Ecto neural progenitor cell (in vitro differentiated cells): ENCODE measurements at regions not wholly inside any gene's neighbourhood (a gene's known extent, or its start where the extent isn't known, plus 50 kb on each side); places are given as distances from the start of the nearest gene placed in this dataset.

Experiments
- DNase-seq: peaks from one replicate; pipeline ENCODE4 v3.0.0-alpha.2; 2018; ENCODE audit warnings: low spot score

- DNase-seq: no peak
Measured at GRCh38 chr13:44219577-44220548, 153.8 kb upstream of the SERP2 start.

DNA sequence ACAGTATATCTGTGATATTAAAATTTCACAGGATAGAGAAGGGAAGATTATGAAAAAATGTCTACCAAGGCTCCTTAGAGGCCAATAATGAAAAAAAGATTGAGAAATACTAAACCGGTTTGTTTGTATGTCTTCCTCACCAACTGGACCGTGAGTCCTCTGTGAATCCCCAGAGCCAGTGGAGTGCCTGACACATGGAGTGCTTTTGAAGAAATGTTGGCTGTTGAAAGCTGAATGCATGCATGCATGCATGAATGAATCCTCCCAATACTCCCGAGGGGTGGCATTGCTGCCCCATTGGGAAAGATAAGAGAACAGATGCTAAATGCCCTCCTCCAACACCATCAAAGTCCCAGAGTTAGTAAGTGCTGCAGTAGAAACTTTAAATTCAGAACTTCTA is 152.7 kb upstream of the SERP2 start:
- DNase-seq: no peak

DNA sequence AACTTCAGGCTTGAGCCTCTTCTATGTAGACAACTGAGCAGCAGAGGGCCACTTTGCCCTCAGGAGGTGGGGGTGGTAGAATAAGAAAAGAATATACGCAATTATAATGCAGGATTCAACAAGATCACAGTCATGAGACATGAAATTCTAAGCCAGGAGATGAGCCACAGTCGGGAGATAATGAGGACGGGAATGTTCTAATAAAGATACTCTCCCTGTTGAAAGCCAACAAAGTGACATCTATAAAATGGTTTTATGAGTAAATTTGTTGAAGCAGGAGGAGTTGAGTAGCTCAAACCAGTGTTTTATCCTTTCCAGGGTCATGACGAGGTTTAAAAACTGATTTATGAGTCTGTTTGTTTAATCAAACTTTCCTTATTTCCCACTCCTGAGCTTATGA is 152.0 kb upstream of the SERP2 start:
- no peak for DNase-seq

GRCh38 chr13:44223770-44224444 is 149.7 kb upstream of the SERP2 start:
- no peak for DNase-seq

GRCh38 chr13:44224450-44225149 is 149.0 kb upstream of the SERP2 start:
- no peak for DNase-seq

GRCh38 chr13:44229371-44230030 is 144.1 kb upstream of the SERP2 start:
- no peak for DNase-seq

GRCh38 chr13:44230071-44230470 is 143.6 kb upstream of the SERP2 start:
- no peak for DNase-seq

GRCh38 chr13:44230736-44231135 is 142.9 kb upstream of the SERP2 start:
- DNase-seq: no peak

DNA sequence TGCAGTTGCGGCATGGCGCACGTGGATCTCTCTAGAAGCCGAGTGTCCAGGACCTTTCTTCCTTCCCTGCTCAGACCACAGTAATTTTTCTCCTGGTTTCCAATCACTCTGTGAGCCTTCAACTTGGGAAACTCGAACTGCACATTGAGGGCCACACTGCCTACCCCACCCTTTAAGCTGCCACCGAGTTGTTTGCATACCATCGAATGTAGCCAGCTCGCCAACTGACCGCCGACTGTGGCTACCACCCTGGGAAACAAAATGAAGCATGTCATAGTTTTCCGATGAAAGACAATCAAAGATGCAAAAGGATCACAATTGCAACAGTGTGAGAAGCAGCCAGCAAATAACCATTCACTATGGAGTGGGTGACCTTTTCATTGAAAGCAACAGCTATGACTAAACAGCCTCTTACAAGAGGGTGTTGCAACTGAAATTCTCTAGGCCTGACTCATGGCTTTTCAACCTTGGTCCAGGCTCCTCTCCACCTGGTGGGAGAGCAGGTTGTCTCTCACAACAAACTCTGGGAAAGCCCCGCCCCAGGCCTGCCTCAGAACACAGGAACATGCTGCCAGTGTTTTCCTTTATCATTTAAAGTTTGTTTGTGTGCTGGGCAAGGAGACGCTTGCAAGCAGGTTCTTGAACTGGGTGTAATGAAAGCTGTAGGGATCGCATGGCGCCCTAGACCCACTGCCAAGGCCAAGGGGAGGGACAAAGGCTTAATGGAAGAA is 141.7 kb upstream of the SERP2 start:
- DNase-seq: no peak

DNA sequence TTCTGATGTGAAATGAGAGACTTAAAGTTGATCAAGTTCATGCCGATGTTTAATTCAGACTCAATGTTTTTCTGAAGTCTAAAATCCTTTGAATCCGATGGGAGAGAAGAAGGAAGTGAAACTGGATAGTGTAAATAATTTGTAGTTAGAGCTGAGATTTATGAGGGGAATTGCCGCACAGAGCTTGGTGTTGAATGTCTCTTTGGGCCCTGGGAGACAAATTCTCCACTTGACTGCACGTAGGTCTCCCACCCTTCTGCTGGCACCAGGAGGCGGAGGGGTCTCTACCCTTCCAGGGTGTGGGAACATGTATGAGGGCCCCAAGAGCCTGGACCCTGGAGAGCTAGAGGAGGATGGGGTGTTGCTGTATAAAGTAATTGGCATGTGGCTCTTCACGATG is 140.8 kb upstream of the SERP2 start:
- DNase-seq: no peak

GRCh38 chr13:44234566-44234965 is 139.1 kb upstream of the SERP2 start:
- DNase-seq: no peak

GRCh38 chr13:44236370-44236769 is 137.3 kb upstream of the SERP2 start:
- no peak for DNase-seq

GRCh38 chr13:44236801-44237207 is 136.8 kb upstream of the SERP2 start:
- no peak for DNase-seq

GRCh38 chr13:44237276-44237767 is 136.3 kb upstream of the SERP2 start:
- no peak for DNase-seq

- no peak for DNase-seq
Measured at GRCh38 chr13:44237881-44238421, 135.7 kb upstream of the SERP2 start.

DNA sequence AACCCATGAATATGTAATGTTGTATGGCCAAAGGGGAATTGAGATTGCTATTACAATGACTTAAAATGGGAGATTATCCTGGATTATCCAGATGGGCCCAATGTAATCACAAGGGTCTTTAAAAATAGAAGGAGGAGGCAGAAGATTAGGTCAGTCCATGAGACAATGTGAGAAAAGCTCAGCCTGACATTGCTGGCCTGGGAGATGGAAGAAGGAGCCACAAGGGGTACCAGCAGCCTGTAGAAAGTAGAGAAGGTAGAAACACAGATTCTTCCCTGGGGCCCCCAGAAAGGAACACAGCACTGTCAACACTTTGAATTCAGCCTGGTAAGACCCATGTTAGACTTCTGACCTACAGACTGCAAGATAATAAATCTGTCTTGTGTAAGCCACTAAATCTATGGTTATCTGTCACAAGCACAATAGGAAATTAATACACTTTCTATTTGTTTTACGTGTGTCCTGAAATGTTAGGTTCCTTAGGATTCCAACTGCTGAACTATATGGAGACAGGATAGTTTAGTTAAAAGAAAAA is 132.9 kb upstream of the SERP2 start:
- DNase-seq: no peak

DNA sequence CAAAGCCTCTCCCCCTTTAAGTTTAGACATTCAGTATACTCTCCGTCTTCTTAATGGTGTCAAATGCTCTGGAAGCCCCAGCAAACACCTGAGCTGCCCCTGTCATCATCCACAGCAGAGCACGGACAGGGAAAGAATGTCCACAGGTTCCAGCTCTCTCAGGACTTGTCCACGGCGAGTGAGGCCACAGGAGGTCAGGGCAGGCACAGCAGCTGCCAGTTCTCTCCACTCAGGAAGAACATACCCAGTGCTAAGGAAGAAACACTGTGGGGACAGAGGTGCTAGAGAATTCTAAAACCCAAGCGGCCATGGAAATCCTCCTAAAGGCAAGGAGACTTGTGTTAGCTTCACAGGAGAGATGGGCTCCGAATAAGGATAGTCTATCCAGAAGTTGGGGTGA is 132.0 kb upstream of the SERP2 start:
- no peak for DNase-seq

DNA sequence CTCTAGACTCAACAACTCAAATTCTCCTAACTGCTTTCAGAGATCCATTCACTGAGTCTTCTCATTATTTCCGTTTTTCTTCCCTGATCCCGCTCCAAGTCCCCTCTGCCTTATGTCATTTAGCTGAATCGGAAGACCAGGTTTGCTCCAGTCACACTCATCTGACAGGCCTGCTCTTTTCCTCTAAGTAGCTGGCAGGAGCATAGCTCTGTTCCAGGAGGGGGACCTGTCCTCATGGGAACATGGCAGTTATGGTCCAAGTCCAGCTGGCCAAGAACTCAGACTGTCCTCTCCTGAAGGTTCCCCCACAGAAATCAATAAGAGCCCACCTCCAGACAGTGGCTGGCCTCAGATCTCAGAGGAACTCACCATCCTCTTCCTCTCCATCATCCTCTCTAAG is 130.9 kb upstream of the SERP2 start:
- no peak for DNase-seq

- DNase-seq: peak; percentile 57
Measured at GRCh38 chr13:44243198-44243857, 130.3 kb upstream of the SERP2 start.

- no peak for DNase-seq
Measured at GRCh38 chr13:44244288-44244687, 129.3 kb upstream of the SERP2 start.
